HG03139 (cell line): ENCODE measurements at regions not wholly inside any gene's neighbourhood (a gene's known extent, or its start where the extent isn't known, plus 50 kb on each side); places are given as distances from the start of the nearest gene placed in this dataset.

Source experiments
- ATAC-seq: cut with Tn5 transposase; IDR thresholded peaks from one replicate; pipeline ENCODE4 v1.9.1; 2021; ENCODE audit not compliant: unreplicated experiment

- ATAC-seq, result no peak
Measured at GRCh38 chr20:7822772-7823171, 117.5 kb downstream of the HAO1 start.

- no peak for ATAC-seq
Measured at GRCh38 chr20:7828437-7828836, 111.8 kb downstream of the HAO1 start.

- ATAC-seq, result no peak
Measured at GRCh38 chr20:7829031-7829430, 111.2 kb downstream of the HAO1 start.

GRCh38 chr20:7829776-7830175, 110.5 kb downstream of the HAO1 start:
- no peak for ATAC-seq
